A673 (cell line): ENCODE measurements at regions not wholly inside any gene's neighbourhood (a gene's known extent, or its start where the extent isn't known, plus 50 kb on each side); places are given as distances from the start of the nearest gene placed in this dataset.

Experiments used
- BruUV-seq: library from RNA; stranded (reverse); fragments of 400-500 nt; replicated peaks from 2 replicates; lab custom pipeline; 2021; lab: Mats Ljungman, UMichigan
- CTCF ChIA-PET: fragments of 300-600 bp; sonication (Branson Sonifier 250); formaldehyde crosslinking; loops from one replicate; lab custom pipeline; 2022; ENCODE audit warnings: antibody characterized with exemption; lab: Charles Lee
- POLR2A ChIA-PET: fragments of 300-600 bp; sonication (Branson Sonifier 250); formaldehyde crosslinking; loops from one replicate; lab custom pipeline; 2022; ENCODE audit warnings: antibody characterized with exemption; ENCODE audit not compliant: low non-redundant PET; lab: Charles Lee
- DNase-seq: peaks from one replicate; pipeline ENCODE4 v3.0.0-alpha.2; 2015; ENCODE audit warnings: low spot score
- H3K27ac ChIP-seq: fragments of 200-600 bp; sonication (generic); 2 replicates; pipeline ENCODE4 v1.5.1; 2016; ENCODE audit warnings: mixed run types, low read depth, mild to moderate bottlenecking, mixed read lengths, antibody characterized with exemption, low read length; ENCODE audit not compliant: poor library complexity, severe bottlenecking
- H3K27me3 ChIP-seq: fragments of 200-600 bp; sonication (generic); replicated peaks from 2 replicates; pipeline ENCODE4 v1.6.1; 2017; ENCODE audit warnings: mixed run types, low read depth, mild to moderate bottlenecking, mixed read lengths, antibody characterized with exemption, low read length; ENCODE audit not compliant: insufficient read depth, poor library complexity
- H3K36me3 ChIP-seq: fragments of 200-600 bp; sonication (generic); 2 replicates; pipeline ENCODE4 v1.6.1; 2016; ENCODE audit warnings: mixed run types, mild to moderate bottlenecking, mixed read lengths, antibody characterized with exemption, low read length; ENCODE audit not compliant: insufficient read depth, poor library complexity, severe bottlenecking
- H3K4me1 ChIP-seq: fragments of 200-600 bp; sonication (generic); 2 replicates; pipeline ENCODE4 v1.6.1; 2017; ENCODE audit warnings: mixed run types, mild to moderate bottlenecking, mixed read lengths, antibody characterized with exemption, low read length; ENCODE audit not compliant: insufficient read depth, poor library complexity, severe bottlenecking
- H3K4me3 ChIP-seq: fragments of 200-600 bp; sonication (generic); 2 replicates; pipeline ENCODE4 v1.5.1; 2016; ENCODE audit warnings: low read depth, mixed run types, mild to moderate bottlenecking, mixed read lengths, low read length; ENCODE audit not compliant: poor library complexity, severe bottlenecking
- H3K9me3 ChIP-seq: fragments of 200-600 bp; sonication (generic); 2 replicates; pipeline ENCODE4 v1.6.1; 2016; ENCODE audit warnings: mixed run types, low read depth, mild to moderate bottlenecking, mixed read lengths, antibody characterized with exemption, low read length; ENCODE audit not compliant: poor library complexity, severe bottlenecking
- CTCF ChIP-seq: fragments of 300-800, 200-600 bp; sonication (generic); conservative IDR thresholded peaks from 2 replicates; pipeline ENCODE4 v1.5.1; 2017; ENCODE audit warnings: low read depth, mild to moderate bottlenecking, antibody characterized with exemption, low read length, moderate library complexity, mixed read lengths
- EZH2 ChIP-seq: fragments of 200-600 bp; sonication (generic); IDR thresholded peaks from 2 replicates; pipeline ENCODE4 v1.6.1; 2017; ENCODE audit warnings: borderline replicate concordance, low read depth, mild to moderate bottlenecking, mixed read lengths, antibody characterized with exemption, low read length; ENCODE audit not compliant: poor library complexity, severe bottlenecking
- intact Hi-C: fragments of 100-400 bp; cut with micrococcal nuclease; formaldehyde crosslinking; loops from one replicate; pipeline ENCODE4 v1.10.0; 2022; ENCODE audit not compliant: unreplicated experiment

- Histone ChIP-seq H3K27me3 (peaks cover 3% of the 10 kb centered on the region), H3K27ac (no peak overlapping the region), H3K36me3 (no peaks in the 10 kb centered on the region), H3K9me3 (no peaks in the 10 kb centered on the region), H3K4me1 (no peaks in the 10 kb centered on the region), H3K4me3 (no peak overlapping the region)
- no peak for DNase-seq
- intact Hi-C loops = no loop called here
- BruUV-seq = no TSS peak
- TF ChIP-seq EZH2 (no peak), CTCF (no peak)
- POLR2A ChIA-PET = interaction anchor here (0.6 kb wide), 1 partner anchor 1337 kb away, joined by 9 read pairs; no protein-coding TSS in a partner anchor
- CTCF ChIA-PET = no interaction called here
Measured at GRCh38 chr16:55390630-55391237, 66.7 kb downstream of the IRX6 start.

- no peaks in the 10 kb centered on the region for H3K4me1 ChIP-seq
- CTCF ChIA-PET = no interaction called here
- no peak overlapping the region for H3K4me3 ChIP-seq
- H3K27me3 ChIP-seq = peaks cover 3% of the 10 kb centered on the region
- H3K9me3 ChIP-seq = no peaks in the 10 kb centered on the region
- POLR2A ChIA-PET = no interaction called here
- TF ChIP-seq CTCF (no peak), EZH2 (no peak)
- intact Hi-C loops = no loop called here
- BruUV-seq = no TSS peak
- no peak overlapping the region for H3K27ac ChIP-seq
- DNase-seq = no peak
- H3K36me3 ChIP-seq = no peaks in the 10 kb centered on the region
Measured at GRCh38 chr16:55391760-55392375, 67.9 kb downstream of the IRX6 start.

GRCh38 chr16:55392701-55393100 lies 68.7 kb downstream of the IRX6 start:
- H3K36me3 ChIP-seq = no peaks in the 10 kb centered on the region
- DNase-seq = no peak
- CTCF ChIA-PET = no interaction called here
- H3K27ac ChIP-seq = no peak overlapping the region
- no peaks in the 10 kb centered on the region for H3K4me1 ChIP-seq
- intact Hi-C loops = no loop called here
- no peaks in the 10 kb centered on the region for H3K9me3 ChIP-seq
- POLR2A ChIA-PET = no interaction called here
- no peak for TF ChIP-seq CTCF
- TF ChIP-seq EZH2 = no peak
- H3K27me3 ChIP-seq = peaks cover 3% of the 10 kb centered on the region
- BruUV-seq = no TSS peak
- H3K4me3 ChIP-seq = no peak overlapping the region
